IPS DF 4.7 (cell line): ENCODE measurements at regions not wholly inside any gene's neighbourhood (a gene's known extent, or its start where the extent isn't known, plus 50 kb on each side); places are given as distances from the start of the nearest gene placed in this dataset.

ENCODE experiments used
- DNase-seq: peaks from one replicate; pipeline ENCODE4 v3.0.0-alpha.2; 2013; ENCODE audit warnings: low spot score; ENCODE audit errors: extremely low read depth

DNA sequence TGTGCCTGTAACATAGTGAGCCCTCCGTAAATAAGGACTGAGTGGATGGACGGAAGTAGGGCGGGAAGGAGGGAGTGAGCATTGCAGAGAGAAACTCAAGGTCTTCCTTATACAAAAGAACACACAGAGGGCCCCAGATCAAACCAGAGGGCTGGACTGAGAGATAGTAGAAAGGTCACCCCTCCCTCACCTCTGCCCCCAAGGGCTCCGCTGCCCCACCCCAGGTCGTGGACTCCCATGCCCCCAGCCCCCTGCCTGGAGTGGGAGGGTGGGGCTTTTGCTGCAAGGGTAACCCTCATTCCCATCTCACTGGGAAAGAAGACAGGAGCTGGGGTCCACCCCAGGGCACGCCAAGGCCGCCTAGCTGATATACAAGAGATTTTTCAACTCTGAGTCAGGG, 157.0 kb downstream of the MN1 start:
- no peak for DNase-seq

DNA sequence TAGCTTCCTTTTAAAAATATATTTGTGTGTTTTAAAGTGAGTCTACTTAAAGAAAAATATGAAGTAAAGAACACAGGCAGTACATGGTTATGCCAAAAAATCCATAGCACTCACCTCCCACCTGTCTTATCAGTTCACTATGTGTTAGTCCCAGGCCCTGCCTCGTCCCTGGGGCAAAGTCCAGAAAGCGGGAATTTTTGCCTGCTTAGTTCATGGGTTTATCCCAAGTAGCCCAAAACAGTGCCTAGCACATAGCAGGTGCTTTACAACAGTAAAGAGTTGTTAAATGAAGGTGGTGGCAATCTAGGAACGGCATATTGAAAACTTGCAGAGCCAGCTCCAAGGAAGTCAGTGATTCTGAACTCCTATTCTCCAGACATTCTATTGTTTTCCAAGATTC, 154.0 kb downstream of the MN1 start:
- DNase-seq = no peak

DNA sequence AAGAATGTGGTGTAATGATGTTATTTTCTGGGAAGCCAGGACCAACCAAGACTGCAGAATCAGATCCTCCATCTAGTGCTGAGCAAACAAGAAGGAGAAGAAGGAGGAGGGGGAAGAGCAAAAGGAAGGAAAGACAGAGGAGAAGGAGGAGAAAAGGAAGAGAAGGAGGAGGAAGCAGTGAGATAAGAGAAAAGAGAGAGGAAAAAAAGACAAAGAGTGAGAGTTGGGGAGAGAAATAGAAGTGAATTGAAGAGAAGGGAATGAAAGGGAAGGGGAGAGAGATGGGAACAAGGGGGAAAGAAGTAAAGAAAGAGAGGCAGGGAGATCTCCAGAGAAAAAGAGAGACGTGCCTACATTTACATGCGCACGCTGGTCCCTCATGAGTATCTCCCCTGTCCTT, 153.5 kb downstream of the MN1 start:
- DNase-seq = no peak

DNA sequence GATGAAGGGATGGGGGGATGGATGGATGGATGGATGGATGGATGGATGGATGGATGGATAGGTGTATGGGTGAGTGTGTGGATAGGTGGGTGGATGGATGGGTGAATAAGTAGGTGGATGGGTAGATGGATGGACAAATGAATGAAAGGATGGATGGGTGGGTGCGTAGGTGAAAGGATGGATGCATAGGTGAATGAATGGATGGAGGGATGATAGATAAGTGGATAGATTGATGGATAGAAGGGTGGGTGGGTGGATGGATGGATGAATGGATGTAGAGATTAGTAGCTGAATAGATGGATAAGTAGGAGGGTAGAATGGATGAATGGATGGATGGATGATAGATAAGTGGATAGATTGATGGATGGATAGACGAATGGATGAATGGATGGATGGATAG, 152.7 kb downstream of the MN1 start:
- no peak for DNase-seq

DNA sequence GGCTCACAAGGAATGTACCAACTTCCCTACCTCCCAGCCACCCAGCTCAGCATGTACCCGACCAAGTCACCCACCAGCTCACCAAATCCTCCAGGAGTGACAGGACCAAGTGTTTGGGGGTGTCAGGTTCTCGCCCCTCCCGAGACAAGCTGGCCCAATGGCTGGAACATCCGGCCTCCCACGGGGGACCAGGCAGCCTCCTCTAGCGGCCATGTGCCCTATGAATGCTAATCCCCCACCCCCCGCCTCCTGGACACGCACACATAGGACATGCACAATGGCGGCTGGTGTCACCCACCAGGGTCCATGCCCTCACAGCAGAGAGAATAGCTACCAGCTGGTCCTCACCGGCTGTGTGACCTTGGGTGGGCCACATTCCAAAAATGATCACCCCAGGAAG, 151.0 kb downstream of the MN1 start:
- no peak for DNase-seq

DNA sequence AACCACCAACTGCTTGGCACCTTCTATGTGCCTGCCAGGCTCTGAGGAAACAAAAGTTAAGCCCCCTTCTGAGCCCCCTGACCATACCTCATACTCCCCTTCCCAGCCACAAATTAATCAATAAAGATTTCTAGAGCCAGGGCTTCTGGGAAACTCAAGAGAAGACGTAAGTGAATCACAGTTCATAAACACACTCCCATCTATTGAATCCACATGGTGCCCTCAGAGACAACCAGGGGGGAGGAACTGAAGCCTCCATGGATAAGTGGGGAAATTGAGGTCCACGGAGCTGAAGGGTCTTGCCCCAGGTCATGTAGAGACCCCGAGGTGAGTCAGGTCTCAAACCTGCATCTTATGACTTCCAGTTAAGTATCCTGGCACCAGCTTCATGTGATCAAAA, 150.6 kb downstream of the MN1 start:
- DNase-seq = no peak

DNA sequence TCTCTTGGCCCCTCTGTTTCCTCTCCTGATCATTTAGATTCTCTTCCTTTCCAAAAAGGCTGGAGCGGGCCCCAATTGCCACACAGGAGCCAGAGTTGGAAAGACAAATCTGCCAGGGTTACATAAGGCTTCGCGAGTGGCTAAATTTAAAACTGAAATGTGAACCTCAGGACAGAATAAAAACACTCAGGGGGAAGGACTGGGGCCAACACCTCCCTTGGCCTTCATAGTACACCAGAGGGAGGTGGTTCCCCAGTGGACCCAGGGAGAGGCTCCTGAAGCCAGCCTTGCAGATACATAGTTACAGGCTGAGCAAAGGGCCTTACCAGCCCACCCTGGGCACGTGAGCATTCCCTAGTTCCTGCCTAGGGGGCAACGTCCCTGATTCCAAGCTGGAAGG, 150.1 kb downstream of the MN1 start:
- DNase-seq = no peak

DNA sequence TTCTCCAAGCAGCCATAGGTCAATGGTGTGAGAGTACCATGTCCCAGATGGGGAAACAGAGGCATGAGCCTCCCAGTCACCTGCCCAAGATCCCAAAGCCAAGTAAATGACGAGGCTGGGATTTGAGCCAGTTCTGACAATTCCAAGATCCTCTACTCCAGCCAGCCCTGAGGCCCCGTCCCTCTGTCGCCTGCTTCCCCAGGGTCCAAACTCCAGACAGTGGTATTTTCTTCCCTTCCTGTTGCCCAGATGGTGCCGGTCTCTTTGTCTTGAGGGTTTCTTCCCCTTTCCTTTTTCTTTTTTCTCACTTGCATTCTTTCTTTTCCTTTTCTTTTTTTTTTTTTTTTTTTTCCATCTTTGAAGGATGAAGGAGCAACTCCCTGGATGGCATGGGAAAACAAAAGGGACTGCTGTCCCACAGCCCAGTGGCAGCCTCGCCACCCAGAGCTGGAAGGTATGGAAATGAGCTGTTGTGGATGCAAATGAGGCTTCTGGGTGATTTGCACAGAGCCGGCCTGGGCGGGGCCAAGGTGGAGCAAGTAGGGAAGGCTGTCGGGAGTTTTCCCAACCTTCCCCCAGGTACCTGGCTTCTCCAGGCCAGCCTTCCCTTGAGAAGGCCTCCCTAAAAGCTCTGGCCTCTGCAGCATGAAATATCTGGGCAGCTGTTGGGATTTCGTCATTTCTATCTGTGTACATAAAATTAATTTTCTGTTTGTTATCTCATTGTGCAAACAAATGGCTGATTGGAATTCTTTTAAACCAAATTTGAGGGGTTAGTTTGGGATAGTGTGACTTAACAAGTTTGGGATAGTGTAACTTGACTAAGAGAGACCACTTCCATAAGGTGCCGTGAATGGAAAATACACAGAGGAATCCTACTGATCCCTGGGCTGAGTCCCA, 146.8 kb downstream of the MN1 start:
- no peak for DNase-seq

DNA sequence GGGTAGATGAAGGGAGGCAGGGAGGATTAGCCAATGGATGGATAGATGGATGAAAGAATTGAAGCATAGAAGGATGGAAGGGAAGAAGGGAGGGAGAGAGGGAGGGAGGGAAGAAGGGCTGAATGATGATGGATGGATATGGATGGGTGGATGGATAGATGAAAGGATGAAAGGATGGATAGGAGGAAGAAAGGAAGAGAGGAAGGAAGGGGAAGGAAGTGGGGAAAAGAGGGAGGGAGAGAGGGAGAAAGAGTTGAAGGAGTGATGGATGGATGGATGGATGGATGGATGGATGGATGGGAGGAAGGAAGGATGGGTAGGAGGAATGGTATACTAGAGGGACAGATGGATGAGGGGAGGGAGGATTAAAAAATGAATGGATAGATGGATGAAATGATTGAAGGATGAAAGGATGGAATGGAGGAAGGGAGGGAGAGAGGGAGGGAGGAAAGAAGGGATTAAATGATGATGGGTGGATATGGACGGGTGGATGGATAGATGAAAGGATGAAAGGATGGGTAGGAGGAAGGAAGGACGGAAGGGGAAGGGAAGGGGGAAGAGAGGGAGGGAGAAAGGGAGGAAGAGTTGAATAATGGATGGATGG, 145.9 kb downstream of the MN1 start:
- DNase-seq = no peak

DNA sequence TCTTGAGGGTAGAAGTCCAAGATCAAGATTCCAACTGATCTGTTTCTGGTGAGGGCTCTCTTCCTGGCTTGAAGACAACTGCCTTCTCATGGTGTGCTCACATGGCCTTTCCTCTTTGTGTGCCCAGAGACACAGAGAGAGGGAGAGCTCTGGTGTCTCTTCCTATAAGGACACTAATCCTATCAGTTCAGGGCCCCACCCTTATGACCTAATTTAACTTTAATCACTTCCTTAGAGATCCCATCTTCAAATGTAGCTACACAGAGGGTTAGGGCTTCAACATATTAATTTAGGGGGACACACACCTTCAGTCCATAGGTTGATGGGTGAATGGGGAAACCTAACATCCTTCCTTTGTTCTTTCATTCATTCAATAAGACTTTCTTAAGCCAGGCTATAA, 144.6 kb downstream of the MN1 start:
- DNase-seq = no peak

DNA sequence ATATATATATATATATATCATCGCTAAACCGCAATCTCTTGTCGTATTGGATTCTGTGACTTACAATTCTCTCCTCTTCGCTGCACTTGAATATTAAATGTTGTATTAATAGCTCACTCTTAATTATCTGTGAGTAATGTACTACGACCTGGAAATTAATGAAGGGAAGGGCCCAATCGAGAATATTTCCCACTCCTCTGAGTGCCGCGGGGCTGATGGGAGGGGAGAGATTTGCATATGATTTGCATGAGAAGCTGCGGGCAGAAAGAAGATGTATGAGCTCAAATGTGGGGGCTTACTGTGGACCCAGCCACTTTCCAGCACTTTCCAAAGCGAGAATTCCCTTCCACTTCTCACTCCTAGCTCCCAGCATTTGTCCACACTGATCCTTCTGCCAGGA, 141.2 kb downstream of the MN1 start:
- no peak for DNase-seq

DNA sequence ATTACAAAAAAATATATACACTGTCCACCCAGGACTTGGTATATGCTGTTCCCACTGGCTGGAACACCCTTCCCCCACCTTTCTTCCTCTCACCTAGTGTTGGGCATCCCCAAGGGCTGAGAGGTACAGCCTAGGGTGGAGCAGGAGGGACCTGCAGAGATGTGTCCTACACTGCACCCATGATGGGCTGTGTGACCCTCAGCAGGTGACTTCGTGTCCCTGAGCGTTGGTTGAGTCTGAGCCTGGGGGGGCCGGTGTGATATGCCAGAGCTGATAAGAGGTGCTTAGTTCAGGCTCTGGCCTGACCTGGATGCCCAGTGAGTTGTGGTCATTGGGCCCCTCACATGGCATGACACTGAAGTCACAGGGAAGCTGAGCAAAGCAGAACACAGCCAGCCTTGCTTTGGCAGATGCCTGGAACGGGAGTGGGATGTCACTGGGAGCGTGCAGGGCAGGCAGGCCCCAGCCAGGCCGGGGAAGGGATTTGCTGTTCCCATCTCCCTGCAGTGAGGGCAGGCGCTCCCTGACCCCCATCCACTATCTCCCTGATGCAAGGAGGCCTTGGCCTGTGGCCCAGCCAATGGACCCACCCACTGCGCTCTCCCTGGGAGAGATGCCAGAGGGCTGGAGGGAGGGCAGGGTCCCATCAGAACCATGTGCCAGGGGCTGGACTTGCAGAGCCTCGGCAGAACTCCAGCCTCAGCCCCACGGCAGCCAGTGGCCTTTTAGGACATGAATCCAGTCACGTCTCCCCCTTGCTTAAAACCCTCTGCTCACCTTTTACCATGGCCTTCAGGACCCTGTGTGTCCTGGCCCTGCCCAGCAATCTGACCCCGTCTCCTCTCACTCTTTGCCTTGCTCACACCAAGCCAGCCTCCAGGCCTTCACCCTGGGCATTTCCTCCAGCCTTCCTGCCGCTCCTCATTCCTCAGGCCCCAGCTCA, 138.9 kb downstream of the MN1 start:
- no peak for DNase-seq

DNA sequence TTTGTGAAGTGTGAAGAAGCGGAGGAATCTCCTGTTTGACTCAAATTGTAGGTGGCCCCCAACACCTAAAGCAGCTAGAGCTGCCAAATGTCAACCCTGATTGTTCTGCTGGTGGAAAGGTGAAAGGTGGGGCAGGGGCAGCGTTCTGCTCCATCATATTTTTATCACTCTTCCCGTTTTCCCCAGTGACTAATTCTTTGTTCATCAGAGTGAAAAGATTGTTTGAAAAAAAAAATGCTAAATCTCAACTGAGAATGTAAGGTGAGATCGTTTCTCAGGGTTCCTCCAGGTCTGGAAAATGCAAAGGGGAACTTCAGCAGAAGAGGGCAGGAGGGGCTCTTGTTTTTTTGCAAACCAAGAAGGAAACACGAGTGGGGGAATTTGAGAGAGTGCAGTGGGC, 137.7 kb downstream of the MN1 start:
- no peak for DNase-seq

DNA sequence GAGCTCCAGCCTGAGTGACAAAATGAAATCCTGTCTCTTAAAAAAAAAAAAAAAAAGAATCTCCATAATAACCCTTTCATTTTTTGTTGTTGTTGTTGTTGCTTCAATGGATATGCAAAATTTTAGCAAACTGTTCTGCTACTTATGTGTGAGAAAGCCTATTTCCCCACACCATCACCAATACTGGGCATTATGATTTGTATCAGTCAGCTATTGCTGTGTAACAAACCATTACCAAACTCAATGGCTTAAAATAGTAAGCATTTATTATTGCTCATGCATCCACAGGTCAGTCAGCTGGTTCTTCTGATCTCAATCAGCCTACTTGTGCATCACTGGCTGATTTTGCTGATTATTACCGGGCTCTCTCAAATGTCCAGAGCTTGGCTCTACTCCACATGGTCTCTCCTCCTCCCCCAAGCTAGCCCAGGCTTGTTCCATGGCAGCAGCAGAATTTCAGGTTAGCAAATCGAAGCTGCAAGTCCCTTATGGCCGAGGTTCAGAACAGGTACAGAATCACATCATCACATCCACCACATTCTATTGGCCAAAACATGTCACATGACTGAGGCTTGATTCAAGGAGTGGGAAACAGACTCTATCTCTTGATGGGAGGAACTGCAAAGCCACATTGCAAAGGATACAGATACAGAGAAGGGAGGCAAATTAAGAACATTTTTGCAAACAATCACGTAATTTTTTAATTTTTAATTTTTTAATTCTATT, 135.1 kb downstream of the MN1 start:
- DNase-seq = no peak

DNA sequence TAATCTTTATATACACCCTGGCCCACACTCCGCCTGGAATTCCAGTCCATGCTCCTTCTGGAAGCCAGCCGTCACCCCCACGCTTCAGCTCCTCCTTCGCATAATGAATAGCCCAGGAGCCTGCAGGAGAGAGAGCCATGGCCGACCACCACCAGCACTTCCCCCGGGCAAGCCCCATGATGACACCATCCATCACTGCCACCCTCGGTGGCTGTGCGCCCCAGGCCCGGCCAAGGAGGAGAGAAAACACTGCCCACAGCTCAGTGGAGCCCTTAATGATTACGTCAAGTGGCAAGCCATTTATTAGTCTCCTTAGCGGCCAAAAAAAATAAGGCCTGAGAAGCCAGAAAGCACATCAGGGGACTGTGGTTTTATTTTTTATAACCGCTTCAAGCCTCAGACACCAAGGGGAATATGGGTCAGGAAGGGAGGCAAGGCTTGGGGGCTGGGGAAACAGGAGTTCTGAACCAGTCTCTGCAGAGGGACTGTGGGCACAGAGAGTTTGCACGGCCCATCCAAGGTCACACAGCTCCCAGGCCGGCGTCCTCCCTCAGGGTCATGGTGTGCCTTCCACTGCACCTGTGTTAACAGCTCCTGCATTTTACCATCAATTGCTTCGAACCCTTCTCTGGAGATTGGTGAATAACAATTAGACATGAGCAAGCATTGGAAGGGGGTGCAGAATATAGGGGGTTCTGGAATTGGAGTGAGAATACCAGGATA, 134.3 kb downstream of the MN1 start:
- DNase-seq = no peak

DNA sequence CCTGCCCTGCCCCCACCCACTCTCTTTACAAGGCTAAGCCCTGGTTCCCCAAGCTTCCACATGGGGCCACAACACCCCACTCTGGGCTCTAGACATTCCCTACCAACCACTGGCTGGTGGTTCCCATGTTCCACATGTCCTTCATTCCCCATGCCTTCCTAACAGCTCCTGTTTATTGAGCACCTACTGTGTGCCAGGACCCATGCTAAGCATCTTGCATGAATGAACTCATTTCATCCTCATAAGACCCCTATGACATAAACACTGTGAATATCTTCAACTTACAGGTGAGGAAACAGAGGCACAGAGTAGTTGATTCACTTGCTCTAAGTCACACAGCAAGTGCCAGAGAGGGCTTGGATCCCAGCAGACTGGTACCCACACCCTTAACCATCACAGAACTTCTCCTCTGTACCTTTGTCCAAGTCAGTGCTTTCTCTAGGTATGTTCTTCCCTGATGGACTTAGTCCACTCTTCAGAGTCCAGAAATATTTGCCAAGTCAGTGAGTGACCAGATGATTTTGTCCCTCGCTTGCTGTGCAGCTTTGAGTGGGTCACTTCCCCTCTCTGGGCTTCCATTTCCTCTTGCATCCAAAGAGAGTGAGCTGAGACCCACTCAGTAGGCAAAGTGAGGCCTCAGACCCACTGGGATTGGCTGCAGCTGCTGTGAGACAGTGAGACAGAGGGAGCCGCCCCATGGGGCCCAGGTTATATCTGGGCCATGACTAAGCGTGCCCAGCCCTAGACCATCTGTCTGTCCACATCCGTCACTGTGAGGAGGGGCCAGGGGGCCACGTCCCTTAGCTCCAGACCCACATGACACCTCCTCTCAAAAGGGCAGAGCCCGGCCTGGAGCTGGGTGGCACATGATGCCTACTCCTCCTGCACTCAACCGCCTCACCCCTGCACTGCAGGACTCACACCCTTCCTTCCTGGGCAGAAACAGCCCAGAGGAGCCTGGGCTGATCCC, 132.4 kb downstream of the MN1 start:
- DNase-seq = no peak

DNA sequence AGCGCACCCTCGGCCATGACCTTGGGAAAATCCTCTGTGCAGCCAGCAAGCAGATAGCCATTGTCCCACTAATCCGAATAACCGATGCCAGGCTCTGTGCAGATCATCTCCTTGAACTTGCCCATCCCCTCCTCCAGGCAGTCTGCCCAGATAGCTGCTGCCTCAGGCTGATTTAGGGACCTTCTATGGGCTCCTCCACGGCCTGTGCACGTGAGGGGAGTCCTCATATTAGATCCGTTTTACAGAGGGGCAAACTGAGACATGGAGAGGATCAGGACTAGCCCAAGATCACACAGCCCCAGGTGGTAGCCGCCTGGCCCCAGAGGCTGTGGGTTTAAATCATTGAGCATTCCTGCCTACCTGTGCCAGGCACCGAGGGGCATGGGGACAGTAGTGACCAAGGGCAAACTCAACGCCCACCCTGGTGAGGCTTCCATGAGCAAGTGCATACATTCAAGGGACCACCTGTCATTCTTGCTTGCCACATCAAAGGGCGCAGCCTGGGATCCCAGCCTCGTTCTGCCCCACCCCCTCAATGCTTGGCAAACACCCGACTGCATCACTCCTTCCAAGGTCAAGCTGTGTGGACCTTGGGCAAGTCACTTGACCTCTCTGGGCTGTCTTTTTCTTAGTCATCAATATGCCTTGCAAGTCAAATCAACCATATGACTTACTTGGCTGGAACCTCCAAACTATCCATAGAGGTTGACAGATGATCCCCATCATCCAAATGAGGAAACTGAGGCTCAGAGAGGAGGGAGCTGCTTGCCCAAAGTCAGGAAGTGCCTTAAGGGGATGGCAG, 131.6 kb downstream of the MN1 start:
- DNase-seq = no peak

DNA sequence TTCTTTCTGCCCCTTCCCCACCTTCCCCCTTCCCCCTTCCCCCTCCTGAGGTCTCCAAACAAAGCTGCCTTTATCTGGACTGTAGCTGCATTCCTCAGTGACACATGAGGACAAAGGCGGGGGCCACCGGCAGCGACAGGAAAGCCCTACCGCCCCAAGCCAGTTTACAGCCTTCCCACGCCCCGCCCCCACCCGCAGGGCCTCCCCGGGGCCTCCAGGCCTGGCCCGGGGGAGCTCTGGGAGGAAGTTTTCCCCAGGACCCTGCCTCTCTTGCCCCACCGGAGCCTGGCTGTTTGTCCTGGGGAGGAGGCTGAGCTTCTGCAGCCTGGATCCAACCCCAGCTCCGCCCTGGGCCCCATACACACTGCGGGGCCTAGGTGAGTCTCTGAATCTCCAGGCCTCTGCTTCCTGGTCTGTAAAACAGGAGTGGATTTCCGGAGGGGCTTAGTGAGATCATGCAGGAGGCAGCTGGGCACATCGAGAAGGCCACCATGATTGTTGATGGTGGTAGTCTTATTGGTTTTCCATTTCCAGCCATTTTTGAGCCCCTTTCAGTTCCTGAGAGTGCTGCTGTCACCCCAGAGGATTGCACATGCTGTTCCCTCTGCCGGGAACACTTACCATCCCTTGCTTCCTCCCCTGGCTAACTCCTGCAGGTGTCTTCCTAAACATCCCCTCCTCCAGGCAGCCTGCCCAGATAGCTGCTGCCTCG, 130.7 kb downstream of the MN1 start:
- no peak for DNase-seq
